Motor neuron (in vitro differentiated cells): ENCODE measurements at regions not wholly inside any gene's neighbourhood (a gene's known extent, or its start where the extent isn't known, plus 50 kb on each side); places are given as distances from the start of the nearest gene placed in this dataset.
A peak's percentile ranks its signal among the peaks of the same experiment; 100 is the strongest.
"Not testable (repeated sequence)": the region's sequence is repeated elsewhere in the genome, so short reads cannot be mapped to it uniquely, and the experiment has no call there.

Experiments
- ATAC-seq, 8 experiments: fragments of 200-7000 bp; cut with Tn5 transposase; replicated peaks in 6 of 8; 2 replicates each; pipeline ENCODE4 v1.8.0; 2021; ENCODE audit warnings: mild to moderate bottlenecking in 8 of 8, moderate library complexity in 8 of 8
- H3K27ac ChIP-seq, 2 donors: fragments of 250-450 bp; sonication (Bioruptor Pico); 2 replicates each; pipeline ENCODE4 v1.9.0; 2021; ENCODE audit warnings: antibody characterized with exemption in 2 of 2, mild to moderate bottlenecking in 2 of 2, moderate library complexity in 1 of 2
- H3K4me1 ChIP-seq, 2 donors: fragments of 250-450 bp; sonication (Bioruptor Pico); replicated peaks in 1 of 2; 2 replicates each; pipeline ENCODE4 v1.6.1; 2021; ENCODE audit warnings: antibody characterized with exemption in 2 of 2, mild to moderate bottlenecking in 2 of 2, moderate library complexity in 1 of 2
- H3K4me3 ChIP-seq, 5 donors: fragments of 250-450 bp; sonication (Bioruptor Pico); 2 replicates each; pipeline ENCODE4 v1.9.0; 2021; ENCODE audit warnings: antibody characterized with exemption in 5 of 5, mild to moderate bottlenecking in 5 of 5, moderate library complexity in 4 of 5
- WGBS, 10 experiments: fragments of 450-650 bp; shearing (Covaris generic); methylation state at CpG; one replicate each; pipeline ENCODE4 v1.0.0; 2022; 5-methylcytosine and 5-hydroxymethylcytosine counted together
- in situ Hi-C, 9 experiments: fragments of 400-800 bp; cut with MboI; loops; one replicate each; pipeline ENCODE4 v1.15.0; 2021; ENCODE audit warnings: low sequenced_read_pairs in 9 of 9, low pct_unique_long_range_greater_than_20kb in 2 of 9; ENCODE audit not compliant: unreplicated experiment in 9 of 9

DNA sequence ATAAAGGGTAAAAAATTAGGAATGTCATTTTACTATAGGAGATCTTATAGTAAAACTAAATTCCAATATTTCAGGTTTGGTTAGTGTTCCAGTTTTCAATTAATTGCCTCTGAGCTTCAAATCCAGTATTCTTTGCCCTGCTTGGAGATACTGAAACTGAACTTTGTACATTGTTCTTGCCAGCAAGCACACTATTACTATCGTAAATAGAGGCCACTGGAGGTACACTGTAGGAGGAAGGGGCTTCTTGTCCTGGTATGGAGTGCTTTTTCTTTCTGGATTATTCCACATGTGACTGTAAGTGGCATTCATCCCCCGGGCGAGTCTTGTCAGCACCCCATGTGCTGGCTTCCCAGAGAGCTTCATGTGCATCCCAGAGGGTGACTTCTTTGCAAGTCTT is 234.7 kb upstream of the PTPRZ1 start:
- Histone ChIP-seq H3K4me1 (no peaks in the 10 kb centered on the region), H3K4me3 (no peak overlapping the region), H3K27ac (no peak overlapping the region)
- in situ Hi-C loops: no loop called here
- ATAC-seq: no peak
- WGBS, 10 experiments: 8 to 100% (median 85%) methylated on average over 1 to 3 of the region's 3 CpGs; no CpG with 5 or more reads in 5 of the 10 experiments

DNA sequence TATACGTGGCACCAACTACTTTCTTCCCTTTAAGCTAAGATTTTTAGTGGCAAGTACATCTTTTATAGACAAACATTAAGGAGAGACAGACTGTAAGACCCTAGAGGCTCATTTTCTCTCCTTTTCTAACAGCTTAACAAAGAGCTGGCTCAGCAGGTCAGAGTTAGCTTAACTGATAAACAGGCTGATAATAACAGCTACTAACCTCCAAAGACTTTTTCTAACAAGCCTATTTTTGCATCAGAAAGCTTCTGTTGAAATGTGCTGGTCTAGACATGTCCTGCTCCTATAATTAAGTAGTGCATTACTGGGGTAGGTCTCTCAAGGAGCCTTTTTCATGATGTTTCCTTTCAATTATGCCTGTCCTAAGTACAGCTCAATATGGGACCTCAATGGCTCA is 238.2 kb upstream of the FAM3C start:
- Histone ChIP-seq H3K27ac (no peak overlapping the region), H3K4me1 (no peaks in the 10 kb centered on the region), H3K4me3 (no peak overlapping the region)
- WGBS, 10 experiments: 0 to 92% (median 43%) methylated on average over 1 of the region's 1 CpG; no CpG with 5 or more reads in 1 of the 10 experiments
- no peak for ATAC-seq
- in situ Hi-C loops: no loop called here

GRCh38 chr7:121633186-121633585 is 237.1 kb upstream of the FAM3C start:
- Histone ChIP-seq H3K4me3 (no peak overlapping the region), H3K4me1 (no peaks in the 10 kb centered on the region), H3K27ac (no peak overlapping the region)
- no peak for ATAC-seq
- in situ Hi-C loops: no loop called here
- 0 to 90% (median 46%) methylated on average over 1 to 3 of the region's 3 CpGs; no CpG with 5 or more reads in 3 of the 10 experiments for WGBS, 10 experiments

DNA sequence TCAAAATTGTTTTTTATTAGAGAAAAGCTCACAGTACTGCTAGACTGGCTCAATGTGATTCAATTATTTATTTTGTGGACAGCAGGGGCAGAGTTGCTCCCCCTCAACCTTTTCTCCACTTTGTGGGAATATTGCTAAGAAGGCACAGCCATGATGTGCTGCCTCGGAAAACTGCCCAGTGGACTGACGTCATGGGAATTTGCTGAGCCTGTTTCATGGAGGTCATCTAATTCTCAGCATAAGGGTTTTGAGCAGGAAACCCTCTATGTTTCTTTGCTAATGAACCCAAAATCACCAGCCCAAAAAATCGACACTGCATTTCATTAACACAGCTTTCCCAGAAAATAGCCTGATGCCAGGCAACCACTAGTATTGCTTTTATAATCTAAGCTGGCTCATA is 228.8 kb upstream of the FAM3C start:
- peak in 2 of 8 experiments; percentile 31 to 72 for ATAC-seq

DNA sequence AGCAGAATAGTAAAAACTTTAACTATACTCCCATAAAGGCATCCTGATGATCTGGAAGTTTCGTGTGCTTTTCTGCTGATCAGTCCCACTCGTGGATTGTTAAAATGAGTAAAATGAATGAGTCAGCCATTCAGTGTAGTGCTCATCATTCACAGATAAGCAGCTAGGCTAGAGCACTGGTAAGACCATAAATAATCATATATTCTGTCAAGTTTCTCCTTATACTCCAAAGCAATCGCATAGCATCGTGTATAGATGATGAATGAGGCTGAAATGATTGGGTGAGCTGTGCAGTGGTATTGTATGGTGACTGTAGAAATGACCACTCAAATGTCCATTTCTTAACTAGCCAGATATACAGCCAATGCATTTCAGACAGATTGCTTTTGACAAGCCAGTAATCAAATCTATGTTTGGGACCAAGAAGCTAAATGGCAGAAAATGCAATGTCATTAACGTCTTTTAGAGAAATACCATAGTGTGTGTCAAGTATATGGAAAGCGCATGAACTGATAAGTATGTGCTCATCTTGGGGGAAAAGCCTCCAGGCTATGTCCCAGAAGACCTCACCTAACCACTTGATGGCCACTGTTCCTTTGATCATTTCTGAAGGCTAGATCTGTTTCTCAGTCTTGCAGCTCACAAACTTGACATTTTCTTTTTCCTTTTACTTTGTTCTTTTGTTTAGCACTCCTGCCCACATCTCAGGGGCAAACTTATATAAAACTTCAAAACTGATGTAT is 227.2 kb upstream of the FAM3C start:
- no peak overlapping the region for H3K27ac ChIP-seq
- ATAC-seq: peak in 5 of 8 experiments; percentile 77 to 99 (median 99)
- in situ Hi-C loops: no loop called here
- H3K4me3 ChIP-seq: no peak overlapping the region
- WGBS, 10 experiments: 53 to 100% (median 80%) methylated on average over 1 to 6 of the region's 6 CpGs; no CpG with 5 or more reads in 1 of the 10 experiments
- no peaks in the 10 kb centered on the region for H3K4me1 ChIP-seq

More for the DNA sequence above, 228.8 kb upstream of the FAM3C start:
- 0 to 100% (median 86%) methylated on average over 1 to 3 of the region's 3 CpGs; no CpG with 5 or more reads in 2 of the 10 experiments for WGBS, 10 experiments
- Histone ChIP-seq H3K27ac (no peak overlapping the region), H3K4me3 (no peak overlapping the region), H3K4me1 (no peaks in the 10 kb centered on the region)
- in situ Hi-C loops: no loop called here

GRCh38 chr7:121621937-121622336 is 225.8 kb upstream of the FAM3C start:
- in situ Hi-C loops: no loop called here
- 67 to 100% (median 93%) methylated on average over 2 to 4 of the region's 4 CpGs for WGBS, 10 experiments
- Histone ChIP-seq H3K27ac (no peak overlapping the region), H3K4me3 (no peak overlapping the region), H3K4me1 (no peaks in the 10 kb centered on the region)
- ATAC-seq: no peak

- no peak overlapping the region for H3K4me3 ChIP-seq
- WGBS, 10 experiments: 40 to 94% (median 88%) methylated on average over 1 to 9 of the region's 11 CpGs; no CpG with 5 or more reads in 1 of the 10 experiments
- in situ Hi-C loops: no loop called here
- ATAC-seq: no peak
- no peaks in the 10 kb centered on the region for H3K4me1 ChIP-seq
- H3K27ac ChIP-seq: no peak overlapping the region
Observed at GRCh38 chr7:121620953-121621606, 225.0 kb upstream of the FAM3C start.

GRCh38 chr7:121620206-121620605 is 224.1 kb upstream of the FAM3C start:
- Histone ChIP-seq H3K4me3 (no peak overlapping the region), H3K27ac (no peak overlapping the region), H3K4me1 (no peaks in the 10 kb centered on the region)
- in situ Hi-C loops: no loop called here
- WGBS, 10 experiments: 20 to 100% (median 82%) methylated on average over 2 to 3 of the region's 3 CpGs; no CpG with 5 or more reads in 1 of the 10 experiments
- ATAC-seq: no peak

GRCh38 chr7:121618182-121618581 is 222.1 kb upstream of the FAM3C start:
- in situ Hi-C loops: no loop called here
- WGBS, 10 experiments: 20 to 100% (median 76%) methylated on average over 1 to 2 of the region's 2 CpGs; no CpG with 5 or more reads in 1 of the 10 experiments

DNA sequence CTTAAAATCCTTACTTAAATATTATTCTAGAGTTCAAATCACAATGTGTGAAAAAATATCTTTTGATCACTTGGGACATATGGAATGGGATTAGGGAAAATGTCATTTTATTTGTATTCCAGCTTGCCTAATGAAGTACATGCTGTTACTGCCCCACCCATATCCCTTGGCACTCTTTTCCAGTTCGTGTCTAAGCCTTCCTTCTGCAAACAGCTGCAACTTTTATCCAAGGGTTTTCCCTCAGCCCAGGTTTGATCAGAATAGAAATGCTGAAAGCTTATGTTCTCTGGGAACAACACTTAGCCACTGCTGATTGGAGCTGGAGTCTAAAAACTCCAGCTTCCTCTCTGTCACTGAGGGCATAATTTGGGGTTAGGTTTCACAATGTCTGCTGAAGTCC is 214.1 kb upstream of the FAM3C start:
- no peak overlapping the region for H3K4me3 ChIP-seq
- peaks cover 2 to 8% of the 10 kb centered on the region in 2 donors for H3K4me1 ChIP-seq
- WGBS, 10 experiments: 0 to 100% (median 58%) methylated on average over 1 of the region's 1 CpG; no CpG with 5 or more reads in 4 of the 10 experiments
- in situ Hi-C loops: no loop called here
- H3K27ac ChIP-seq: no peak overlapping the region
- peak in 3 of 8 experiments; percentile 78 to 89 (median 83) for ATAC-seq

More at GRCh38 chr7:121618182-121618581, 222.1 kb upstream of the FAM3C start:
- no peak overlapping the region for H3K4me3 ChIP-seq
- no peak for ATAC-seq
- no peak overlapping the region for H3K27ac ChIP-seq
- no peaks in the 10 kb centered on the region for H3K4me1 ChIP-seq

- Histone ChIP-seq H3K4me3 (no peak overlapping the region), H3K27ac (no peak overlapping the region), H3K4me1 (peaks cover 13 to 16% of the 10 kb centered on the region in 2 donors)
- in situ Hi-C loops: no loop called here
- no peak for ATAC-seq
Observed at GRCh38 chr7:121609208-121609607, 213.1 kb upstream of the FAM3C start.

GRCh38 chr7:121608785-121609184 is 212.7 kb upstream of the FAM3C start:
- no peak overlapping the region for H3K4me3 ChIP-seq
- peaks cover 15 to 16% of the 10 kb centered on the region in 2 donors for H3K4me1 ChIP-seq
- no peak for ATAC-seq
- in situ Hi-C loops: no loop called here
- H3K27ac ChIP-seq: no peak overlapping the region
- WGBS, 10 experiments: 39 to 89% (median 80%) methylated on average over 1 to 6 of the region's 6 CpGs

DNA sequence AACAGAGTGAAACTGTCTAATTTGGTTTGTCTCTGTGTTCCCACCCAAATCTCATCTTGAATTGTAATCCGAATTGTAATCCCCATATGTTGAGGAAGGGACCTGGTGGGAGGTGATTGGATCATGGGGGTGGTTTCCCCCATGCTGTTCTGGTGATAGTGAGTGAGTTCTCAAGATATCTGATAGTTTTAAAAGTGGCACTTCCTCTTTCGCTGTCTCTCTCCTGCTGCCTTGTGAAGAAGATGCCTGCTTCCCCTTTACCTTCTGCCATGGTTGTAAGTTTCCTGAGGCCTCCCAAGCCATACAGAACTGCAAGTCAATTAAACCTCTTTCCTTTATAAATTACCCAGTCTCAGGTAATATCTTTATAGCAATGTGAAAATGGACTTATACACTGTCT is 212.1 kb upstream of the FAM3C start:
- 83 to 100% (median 100%) methylated on average over 1 to 2 of the region's 2 CpGs; no CpG with 5 or more reads in 5 of the 10 experiments for WGBS, 10 experiments
- peaks cover 15 to 16% of the 10 kb centered on the region in 2 donors for H3K4me1 ChIP-seq
- H3K4me3 ChIP-seq, in situ Hi-C loops, H3K27ac ChIP-seq, ATAC-seq: not testable (repeated sequence)
